T-helper 1 cell (primary cell): ENCODE measurements at regions not wholly inside any gene's neighbourhood (a gene's known extent, or its start where the extent isn't known, plus 50 kb on each side); places are given as distances from the start of the nearest gene placed in this dataset.

Source experiments
- DNase-seq, 5 donors: peaks; one replicate each; pipeline ENCODE4 v3.0.0-alpha.2; 2012 to 2020

DNA sequence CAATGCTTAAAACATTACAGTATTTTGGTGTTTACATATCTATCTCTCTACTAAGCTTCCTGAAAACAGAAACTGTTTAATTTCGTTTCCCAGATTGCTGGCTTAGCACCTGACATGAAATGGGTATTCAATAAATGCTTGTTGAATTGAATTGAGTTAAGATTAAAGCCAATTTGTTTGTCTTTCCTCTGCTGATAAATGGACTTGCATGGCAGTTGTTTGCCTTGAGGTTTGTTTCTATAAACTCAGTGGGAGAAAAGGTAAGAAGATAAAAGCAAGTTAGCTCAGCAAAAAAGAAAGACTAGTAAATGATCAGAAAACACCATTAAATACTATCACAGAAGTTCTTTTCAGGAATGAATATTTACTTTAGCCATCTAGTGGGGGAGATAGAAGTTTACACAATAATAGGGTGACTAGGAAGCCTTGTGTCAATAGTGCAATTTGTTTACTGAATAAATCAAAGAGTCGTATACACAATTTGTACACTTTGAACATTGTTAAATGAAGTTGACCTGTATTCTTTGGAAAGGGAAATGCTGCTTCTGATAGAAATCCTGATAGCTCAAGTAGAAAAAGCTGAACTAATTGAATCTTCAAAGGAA, 754.5 kb upstream of the FAM98A start:
- DNase-seq: no peak

DNA sequence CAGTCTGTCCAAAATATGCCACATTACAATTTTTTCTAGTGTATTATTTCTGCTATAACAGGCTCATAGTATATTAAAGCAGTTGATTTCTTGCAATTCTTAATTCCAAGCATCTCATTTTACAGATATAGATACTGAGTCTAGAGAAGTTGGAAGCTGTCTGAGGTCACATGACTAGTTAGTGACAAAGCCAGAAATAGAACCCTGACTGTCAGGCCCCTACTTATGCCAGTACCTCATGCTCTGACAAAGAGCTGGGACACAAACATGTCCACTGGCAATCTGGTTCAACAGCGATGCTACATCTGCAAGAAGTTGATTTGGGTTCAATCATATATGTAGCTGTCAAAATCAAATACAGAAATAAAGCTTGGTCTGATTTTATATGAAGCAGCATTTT, 750.4 kb upstream of the FAM98A start:
- DNase-seq: no peak

DNA sequence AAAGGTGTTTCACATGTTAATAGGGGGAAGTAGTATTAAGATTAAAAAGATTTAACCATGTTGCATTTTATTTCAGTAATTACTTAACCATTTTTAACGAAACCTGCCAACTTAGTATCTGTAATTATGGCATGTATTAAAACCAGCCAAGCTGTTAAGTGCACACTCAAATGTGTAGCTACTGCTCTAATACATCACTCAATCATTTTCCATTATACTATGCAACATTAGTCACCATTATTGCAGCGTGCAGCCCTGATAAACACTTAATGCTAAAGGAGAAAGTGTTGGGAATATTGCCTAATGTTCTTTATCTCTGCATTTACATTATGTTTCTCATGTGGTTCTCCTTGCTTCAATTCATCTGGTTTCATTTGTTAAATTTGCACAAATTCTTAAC, 745.9 kb upstream of the FAM98A start:
- DNase-seq: no peak

DNA sequence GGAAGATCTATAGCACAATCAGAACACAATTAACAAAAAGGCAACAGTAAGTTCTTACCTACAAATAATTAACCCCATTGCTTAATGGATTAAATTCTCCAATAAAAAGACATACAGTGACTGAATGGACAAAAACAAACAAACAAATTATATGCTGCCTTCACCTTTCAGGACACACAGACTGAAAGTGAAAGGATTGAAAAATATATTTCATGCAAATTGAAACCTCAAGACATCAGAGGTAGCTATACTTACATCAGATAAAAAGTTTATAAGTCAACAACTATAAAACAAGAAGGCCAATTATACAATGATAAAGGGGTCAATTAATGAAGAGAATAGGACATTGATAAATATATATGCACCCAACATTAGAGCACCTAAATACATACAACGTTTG, 741.2 kb upstream of the FAM98A start:
- no peak for DNase-seq

DNA sequence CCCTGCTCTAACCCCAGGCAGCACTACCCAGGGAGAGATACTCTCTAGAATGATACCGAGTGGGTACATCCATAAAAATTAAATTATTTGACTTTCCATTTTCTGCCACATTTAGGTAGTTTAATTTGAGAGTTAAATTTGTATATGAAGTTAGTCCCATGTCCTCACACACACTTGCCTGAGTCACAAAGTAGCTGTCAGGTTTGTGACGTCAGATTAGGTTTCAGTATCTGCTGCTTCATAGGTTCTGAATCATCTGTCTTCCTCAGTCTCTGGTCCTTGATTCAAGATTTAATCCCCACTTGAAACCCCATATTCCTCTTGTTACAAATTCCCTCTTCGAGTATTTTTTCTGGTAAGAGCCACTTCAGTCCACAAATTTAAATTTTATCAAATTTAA, 738.6 kb upstream of the FAM98A start:
- DNase-seq: no peak

DNA sequence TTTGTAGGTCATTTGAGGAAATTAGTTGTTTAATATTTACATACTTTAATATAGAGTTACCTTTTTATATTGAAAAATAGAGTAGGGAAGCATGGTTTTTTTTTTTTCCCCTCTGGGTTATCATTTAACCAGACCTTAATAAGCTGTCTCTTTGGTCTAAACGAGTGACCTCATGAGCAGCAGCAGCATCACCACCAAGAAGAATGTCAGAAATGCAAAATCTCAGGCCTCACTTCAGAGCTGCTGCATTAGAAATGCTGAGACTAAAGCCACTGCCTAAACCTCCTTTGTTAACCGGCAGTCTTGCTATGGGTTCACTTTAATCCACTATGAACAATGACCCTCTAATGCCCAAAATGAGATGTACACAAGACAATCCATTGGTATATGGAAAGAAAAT, 733.7 kb upstream of the FAM98A start:
- no peak for DNase-seq

DNA sequence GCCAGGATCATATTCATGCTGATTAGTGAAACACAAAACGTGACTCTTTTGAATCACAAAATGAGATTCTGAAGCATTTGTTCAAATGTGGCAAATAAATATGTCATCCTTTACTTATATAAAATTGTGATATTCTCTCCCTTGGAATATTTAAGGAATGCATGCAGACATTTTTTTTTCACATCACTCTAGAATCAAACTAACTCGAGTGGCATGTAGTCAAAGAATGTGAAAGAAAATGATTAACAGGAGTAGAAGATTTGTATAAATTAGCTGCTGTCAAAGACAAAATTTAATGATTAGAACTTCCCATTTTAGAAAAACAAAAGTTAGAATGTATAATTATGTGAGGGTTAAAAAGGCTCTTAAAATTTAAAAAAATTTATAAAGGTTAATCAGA, 721.0 kb upstream of the FAM98A start:
- DNase-seq: no peak

DNA sequence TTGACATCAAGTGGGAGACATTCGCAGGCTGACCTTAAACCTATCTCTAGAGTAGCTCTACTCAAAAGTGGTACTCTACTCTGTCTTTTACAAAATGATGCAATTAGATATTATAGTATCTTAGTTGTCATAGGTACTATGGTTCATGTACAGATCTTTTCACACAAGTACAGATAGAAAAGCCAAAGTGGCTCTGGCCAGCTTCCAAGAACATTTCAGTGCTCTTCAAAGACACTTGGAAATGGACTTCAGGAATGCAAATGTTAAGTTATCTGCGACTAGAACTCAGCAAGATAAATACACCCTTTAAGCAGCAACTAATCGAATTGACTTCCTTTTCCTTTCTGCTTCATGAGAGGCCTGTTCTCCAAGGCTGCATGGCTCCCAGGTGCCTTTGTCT, 718.7 kb upstream of the FAM98A start:
- no peak for DNase-seq

DNA sequence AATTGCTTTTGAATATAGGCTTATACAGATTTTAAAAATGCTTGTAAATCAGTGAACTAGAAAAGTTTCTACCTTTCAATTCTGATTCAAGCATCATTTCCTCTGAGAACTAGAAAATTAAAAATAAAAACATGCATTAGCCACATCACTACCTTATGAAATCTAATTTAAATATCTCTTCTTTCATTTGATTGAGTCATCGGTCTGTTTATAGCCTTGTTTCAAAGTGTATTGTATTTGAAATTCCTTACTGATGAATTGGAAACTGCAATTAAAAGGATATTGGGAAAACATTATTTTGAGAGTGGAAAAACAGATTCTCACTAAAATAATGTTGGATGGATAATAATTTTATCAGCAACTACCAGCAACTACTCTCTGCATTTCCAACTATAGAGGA, 717.7 kb upstream of the FAM98A start:
- no peak for DNase-seq

DNA sequence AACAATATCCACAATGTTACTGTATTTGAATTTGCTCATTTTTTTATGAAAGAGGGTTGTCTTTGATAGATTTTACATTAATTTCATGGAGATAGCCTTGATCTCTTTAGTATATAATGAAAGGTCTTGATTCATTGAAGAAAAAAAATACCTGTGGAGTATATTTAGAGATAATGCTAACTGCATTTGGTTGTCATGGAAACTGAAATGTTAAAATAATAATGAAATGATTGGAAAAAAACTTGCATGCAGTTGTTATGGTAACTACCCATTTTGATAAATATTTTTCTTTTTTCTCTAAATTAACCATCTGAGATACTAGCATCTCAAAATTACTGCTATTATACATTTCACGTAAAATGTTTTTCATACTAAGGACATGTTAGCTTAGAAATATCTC, 712.7 kb upstream of the FAM98A start:
- no peak for DNase-seq

DNA sequence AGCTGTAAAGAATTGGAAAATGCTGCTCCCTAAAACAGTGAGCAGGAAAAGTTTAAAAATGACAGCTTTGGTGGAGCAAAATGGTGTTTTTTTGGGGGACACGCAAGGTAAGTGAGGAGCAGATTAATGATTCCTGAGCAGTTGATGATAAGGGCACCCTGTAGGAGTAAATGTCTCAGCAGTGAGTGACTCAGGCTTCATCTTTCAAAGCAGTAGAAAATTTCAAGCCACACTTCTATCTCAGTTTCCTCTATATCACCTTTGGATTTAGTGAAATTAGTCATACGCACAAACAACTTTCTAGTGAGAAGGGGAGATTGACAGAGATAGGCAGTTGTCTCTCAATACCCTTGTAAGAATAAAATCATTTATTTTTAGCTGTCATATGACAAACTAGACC, 709.0 kb upstream of the FAM98A start:
- no peak for DNase-seq

DNA sequence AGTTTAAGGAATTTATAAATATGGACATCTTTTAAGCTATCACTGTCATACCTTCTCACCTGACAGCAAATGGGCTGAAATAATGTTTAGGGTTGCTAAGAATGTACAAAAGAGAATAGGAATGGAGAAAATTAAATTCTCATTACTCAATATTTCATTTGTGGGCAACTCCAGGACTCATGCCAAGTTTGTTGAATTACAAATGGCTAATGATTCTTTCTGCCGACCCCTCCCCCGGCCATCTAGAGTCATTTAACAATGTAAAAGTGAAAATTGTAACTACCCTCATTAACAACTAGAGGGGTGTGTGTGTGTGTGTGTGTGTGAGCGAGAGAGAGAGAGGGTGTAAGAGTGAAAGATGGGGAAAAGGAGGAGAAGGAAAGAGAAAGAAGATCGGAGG, 708.5 kb upstream of the FAM98A start:
- DNase-seq: no peak

DNA sequence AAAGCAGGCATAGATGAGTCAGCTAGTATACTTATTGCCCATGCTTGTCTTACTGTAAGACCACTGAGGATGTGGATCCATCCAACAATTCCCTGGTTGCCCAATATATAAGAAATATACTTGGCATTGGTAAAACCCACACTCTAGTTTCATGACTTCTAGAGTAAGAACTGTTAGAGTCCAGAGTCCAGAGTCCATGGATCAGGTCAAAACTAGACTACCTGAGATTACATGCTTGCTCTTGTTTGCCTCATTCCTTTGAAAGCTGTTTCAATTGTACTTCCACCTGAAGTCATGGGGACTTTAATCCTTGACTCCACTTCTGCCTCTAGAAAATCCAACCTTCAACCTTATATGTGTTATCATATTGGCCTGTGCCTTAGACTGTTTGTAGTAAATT, 707.6 kb upstream of the FAM98A start:
- DNase-seq: no peak

DNA sequence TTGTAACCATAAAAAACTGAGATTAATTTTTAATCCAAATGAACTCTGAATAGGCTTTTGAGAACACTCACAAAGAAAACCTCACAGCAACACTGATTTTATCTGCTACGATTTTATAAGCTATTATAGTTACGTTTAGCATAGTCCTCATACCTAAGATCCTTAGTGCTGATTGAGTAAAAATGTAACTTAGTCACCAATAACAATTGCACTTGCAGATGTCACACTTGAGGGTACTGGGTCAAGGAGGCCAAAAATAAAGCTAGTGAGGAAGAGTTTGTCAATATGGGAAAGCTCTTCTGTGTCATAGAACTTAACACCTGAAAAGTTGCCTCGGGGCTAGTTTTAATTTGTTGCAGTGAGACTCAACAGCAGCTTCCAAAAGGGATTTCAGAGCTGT, 706.5 kb upstream of the FAM98A start:
- no peak for DNase-seq

DNA sequence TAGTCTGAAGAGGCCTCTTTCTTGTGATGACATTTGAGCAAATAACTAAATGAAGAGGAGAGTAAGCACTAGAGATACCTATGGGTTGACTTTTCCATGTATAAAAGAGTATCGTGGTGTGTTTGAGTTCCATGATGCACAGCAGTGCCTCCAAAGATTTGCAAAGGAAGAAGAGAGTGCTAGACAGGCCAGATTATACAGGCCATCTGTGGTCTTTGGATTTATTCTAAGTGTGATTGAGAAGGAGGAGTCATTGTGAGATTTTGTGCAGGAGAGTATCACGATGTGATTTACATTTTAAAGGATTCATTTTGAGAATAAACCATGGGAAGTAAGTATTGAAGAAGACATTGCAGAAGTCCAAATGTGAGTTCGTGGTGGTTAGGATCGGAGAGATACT, 695.9 kb upstream of the FAM98A start:
- no peak for DNase-seq

DNA sequence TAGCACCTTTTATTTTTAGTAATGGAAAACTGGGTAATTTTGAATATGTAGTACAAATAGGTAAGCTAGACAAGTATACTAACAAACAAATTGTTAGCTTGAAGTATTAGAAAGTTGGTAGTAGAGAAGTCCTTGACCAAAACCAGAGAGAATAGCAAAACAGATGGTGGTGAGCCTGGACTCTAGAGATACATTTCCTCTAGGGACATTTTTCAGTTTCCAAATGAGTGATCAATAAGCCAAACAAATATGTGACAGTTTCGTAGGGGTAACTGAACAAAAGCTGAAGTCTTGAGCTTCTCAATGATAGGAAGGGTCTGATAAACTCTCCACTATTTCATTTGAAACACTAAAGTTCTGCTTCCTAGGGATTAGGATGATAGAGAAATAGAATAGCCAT, 692.0 kb upstream of the FAM98A start:
- no peak for DNase-seq

DNA sequence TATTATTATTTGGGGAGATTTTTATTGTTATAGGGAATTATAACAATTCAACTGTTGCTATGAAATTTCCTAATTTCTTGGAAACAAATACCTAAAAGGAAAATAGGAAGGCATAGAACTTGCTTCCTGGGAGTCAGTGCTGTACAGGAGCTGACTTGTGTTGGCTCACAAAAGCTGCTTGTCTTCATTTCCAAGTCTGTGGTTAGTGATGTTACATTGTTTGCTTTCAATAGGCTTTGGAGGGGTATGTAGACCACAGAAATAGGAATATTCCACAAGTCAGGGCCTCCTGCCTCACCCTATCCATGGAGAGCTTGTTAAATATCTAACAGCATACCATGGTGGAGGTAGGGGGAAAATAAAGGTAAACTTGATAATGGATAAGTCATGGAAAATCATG, 688.9 kb upstream of the FAM98A start:
- DNase-seq: no peak

DNA sequence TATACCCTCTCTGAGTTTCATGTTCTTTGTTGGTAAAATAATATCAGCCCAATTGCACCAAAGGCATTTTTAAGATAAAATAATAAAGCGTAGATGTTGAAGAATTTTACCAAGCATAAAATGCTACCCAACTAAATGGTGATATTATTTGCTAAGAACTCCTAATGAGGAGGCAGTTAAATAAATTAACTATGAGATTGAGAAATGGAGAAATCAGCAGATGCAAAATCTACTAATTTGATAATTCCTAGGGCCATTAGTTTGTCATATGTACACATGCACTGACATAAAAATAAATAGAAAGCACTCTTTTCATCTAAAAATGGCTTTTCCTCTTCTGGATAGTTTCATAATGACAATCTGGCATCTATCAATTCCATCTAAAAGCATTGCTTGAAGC, 681.5 kb upstream of the FAM98A start:
- DNase-seq: no peak

DNA sequence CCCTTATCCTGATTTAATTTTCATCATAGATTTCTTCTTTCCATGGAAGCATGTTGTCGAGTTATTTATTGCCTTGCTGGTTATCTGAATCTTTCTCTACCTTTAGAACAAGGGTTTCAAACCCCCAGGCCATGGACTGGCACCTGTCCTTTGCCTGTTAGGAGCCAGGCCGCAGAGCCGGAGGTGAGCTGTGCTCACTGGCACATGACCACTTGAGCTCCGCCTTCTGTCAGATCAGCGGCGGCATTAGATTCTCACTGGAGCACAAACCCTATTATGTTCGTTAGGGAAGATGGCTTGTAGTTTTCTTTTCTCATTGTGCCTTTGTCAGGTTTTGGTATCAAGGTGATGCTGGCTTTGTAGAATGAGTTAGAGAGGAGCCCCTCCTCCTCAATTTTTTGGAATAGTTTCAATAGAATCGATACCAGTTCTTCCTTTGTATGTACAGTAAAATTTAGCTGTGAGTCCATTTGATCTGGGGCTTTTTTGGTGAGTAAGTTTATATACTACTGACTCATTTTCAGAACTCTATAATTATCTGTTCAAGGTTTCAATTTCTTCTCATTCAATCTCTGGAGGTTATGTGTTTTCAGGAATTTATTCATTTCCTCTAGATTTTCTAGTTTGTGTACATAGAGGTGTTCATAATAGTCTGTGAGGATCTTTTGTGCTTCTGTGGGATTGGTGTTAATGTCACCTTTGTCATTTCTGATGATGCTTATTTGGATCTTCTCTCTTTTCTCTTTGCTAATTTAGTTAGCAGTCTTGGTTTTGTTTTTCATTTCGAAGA, 668.0 kb upstream of the FAM98A start:
- DNase-seq: no peak

DNA sequence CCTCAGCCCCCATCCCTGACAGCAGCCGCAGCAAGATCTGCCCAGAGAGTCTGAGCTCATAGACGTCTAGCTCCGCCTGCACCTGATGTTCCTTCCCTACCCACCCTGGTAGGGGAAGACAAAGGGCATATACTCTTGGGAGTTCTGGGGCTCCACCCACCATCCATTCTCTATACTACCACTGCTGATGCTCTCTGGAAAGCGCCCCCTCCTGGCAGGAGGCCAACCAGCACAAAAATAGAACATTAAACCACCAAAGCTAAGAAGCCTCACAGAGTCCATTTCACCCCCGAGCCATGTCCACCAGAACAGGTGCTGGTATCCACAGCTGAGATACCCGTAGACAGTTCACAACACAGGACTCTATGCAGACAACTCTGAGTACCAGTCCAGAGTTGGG, 662.6 kb upstream of the FAM98A start:
- no peak for DNase-seq

DNA sequence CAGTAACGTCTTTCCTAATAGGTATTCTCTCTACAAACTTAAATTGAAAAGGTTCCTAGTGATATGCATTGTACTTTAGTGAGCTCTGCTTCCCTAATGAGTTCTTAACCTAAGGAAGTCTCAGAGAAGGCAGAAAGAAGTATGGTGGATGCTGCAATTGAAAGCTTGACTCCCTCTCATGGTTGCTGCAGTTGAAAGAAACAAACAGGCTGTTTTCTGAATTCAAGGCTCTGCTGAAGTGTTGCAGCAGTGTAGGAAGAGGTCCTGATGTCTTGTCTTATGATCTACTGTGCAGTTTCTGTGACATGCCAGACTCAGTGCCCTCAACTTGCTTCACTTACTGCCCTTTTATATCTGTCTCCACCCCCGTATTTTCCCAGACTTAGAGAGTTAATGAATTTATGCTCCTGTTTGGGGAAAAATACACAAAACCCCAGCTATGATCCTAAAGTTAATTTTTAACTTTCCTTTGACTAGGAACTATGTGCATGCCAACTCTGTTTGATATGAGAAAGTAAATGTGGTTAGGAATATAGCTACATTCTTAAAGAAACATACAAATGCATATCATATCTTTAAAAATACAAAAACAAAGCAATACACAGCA, 655.3 kb upstream of the FAM98A start:
- no peak for DNase-seq

DNA sequence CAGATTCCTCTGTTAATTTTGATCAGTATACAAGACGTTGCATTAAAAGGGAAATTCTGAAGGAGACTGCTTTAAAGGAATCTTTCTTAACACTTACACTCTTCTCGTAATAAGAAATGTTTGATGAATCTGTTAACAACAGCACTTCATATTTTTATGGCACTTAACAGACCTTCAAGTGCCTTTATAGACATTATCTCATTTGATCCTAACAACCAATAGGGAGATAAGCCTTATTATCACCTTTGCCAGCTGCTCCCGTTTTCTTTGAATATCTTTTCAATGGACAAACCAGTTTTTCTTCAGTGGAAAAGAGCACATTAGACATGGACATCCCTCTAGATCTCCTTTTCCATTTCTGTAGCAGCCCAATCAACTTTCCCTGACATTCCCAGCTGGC, 653.0 kb upstream of the FAM98A start:
- DNase-seq: no peak

DNA sequence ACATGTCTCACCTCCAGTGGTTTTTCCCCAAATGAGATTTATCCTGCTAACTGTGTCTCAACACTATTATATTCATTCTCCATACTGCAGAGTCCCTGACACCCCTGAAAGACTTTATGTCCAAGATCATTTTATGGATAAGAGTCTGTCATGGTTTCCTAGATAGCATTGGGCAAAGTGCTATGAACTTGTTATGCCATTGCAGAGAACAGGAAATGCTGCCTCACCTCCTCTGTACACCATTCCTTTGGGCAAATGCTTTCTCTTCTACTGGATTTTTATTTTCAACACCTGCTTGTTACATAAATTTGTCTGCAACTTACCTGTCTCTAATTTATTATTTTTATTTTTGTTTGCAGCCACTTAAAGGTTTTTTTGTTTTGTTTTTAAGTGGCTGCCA, 652.5 kb upstream of the FAM98A start:
- DNase-seq: no peak

DNA sequence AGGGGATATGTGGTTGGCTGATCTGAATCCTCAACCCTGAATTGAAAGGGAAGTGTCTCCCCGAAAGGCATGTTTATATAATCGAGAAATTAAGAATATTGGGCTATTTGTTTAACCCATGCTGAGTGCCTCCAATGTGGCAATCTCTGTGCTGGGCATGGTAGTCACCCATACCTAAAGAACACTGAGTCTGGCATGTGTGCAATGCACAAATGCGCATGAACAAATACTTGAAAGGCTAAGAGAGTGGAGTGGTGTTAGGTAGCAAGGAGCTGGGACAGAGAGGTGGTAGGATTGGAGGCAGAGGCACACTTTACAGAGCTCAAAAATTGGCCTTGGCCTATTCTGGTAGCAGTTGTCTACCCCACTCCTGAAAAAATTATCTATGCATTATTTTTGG, 645.1 kb upstream of the FAM98A start:
- no peak for DNase-seq

DNA sequence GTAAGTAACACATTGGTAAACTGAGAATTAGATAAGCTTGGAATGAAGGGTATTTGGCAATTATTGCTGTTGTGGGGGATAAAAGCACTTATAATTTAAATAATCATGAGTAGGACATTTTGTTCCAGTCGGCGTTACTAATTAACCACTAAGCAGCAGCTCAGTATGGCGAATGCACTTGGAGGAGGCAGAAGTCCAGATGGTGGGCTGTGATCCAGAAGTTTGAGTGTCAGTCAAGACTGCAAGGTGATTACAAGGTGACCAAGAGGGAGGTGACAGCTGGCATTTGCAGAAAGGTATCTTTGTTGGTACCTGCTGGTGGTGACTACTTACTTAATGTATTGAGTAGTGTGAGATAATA, 643.6 kb upstream of the FAM98A start:
- no peak for DNase-seq
